ENCODE measurements at regions not wholly inside any gene's neighbourhood (a gene's known extent, or its start where the extent isn't known, plus 50 kb on each side); places are given as distances from the start of the nearest gene placed in this dataset.

DNA sequence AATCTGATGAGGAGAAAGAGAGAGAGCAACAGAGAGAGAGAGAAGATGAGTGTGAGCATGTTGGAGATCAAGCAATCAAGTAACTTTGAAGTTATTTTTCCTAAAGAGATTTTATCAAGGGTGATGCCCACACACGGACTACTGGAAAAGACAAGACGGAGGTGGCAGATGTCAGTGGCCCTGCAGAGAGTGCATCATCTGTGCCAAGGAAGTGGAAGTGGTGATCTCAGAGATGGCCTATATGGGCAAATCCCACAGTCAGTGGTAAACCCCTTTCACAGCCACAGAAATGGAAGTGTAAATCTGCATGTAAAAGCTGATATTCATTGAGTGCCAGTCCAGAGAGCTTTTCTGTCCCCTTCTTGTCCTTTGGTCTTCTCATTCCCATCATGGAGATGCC lies 577.2 kb upstream of the AADAT start:
- intact Hi-C loops (cut with DNase I) = no loop called here
- Histone ChIP-seq H3K27me3 (ENCODE audit: control insufficient read depth, insufficient read depth, low read length) (no peaks in the 10 kb centered on the region), H3K9me3 (ENCODE audit: control insufficient read depth in 2 of 3, insufficient read depth in 1 of 3, low read length in 3 of 3) (no peaks in the 10 kb centered on the region), H3K9ac (ENCODE audit: low read length in 3 of 3) (no peak overlapping the region), H3K27ac (ENCODE audit: low read depth in 2 of 2, low read length in 2 of 2) (no peak overlapping the region), H3K4me3 (ENCODE audit: low read length in 3 of 3) (no peak overlapping the region), H3K36me3 (ENCODE audit: control insufficient read depth in 2 of 3, insufficient read depth in 3 of 3, low read length in 3 of 3) (no peaks in the 10 kb centered on the region), H3K4me1 (ENCODE audit: control insufficient read depth in 2 of 3, insufficient read depth in 2 of 3, low read depth in 1 of 3, low read length in 3 of 3) (no peaks in the 10 kb centered on the region)
- TF ChIP-seq, protein P1, sequence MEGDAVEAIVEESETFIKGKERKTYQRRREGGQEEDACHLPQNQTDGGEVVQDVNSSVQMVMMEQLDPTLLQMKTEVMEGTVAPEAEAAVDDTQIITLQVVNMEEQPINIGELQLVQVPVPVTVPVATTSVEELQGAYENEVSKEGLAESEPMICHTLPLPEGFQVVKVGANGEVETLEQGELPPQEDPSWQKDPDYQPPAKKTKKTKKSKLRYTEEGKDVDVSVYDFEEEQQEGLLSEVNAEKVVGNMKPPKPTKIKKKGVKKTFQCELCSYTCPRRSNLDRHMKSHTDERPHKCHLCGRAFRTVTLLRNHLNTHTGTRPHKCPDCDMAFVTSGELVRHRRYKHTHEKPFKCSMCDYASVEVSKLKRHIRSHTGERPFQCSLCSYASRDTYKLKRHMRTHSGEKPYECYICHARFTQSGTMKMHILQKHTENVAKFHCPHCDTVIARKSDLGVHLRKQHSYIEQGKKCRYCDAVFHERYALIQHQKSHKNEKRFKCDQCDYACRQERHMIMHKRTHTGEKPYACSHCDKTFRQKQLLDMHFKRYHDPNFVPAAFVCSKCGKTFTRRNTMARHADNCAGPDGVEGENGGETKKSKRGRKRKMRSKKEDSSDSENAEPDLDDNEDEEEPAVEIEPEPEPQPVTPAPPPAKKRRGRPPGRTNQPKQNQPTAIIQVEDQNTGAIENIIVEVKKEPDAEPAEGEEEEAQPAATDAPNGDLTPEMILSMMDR (IDR thresholded peaks at IDR 0.05; ENCODE audit: borderline replicate concordance, extremely low read depth, insufficient read depth) = no peak
- no peak for DNase-seq
- no peak for FAIRE-seq

DNA sequence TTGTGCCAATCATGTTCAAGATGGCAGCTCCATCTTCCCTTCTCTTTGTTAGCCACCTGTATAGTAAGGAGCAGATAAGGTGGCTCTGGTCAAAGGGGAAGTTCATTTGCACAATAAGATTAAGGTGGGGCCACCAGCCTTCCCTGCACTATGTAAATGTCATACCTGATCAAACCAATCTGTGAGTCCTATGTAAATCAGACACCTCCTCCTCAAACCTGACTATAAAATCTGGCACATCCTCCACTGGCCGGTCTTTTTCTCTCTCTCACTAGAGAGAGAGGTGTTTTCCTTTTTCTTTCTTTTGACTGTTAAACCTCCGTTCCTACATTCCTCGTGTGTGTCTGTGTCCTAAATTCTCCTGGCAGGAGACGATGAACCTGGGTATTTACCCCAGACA lies 572.5 kb upstream of the AADAT start:
- DNase-seq = no peak
- intact Hi-C loops (cut with DNase I) = no loop called here
- no peaks in the 10 kb centered on the region for H3K27me3 ChIP-seq (ENCODE audit: control insufficient read depth, insufficient read depth, low read length)
- H3K4me1 ChIP-seq (ENCODE audit: control insufficient read depth in 2 of 3, insufficient read depth in 2 of 3, low read depth in 1 of 3, low read length in 3 of 3) = no peaks in the 10 kb centered on the region
- FAIRE-seq = no peak
- no peaks in the 10 kb centered on the region for H3K9me3 ChIP-seq (ENCODE audit: control insufficient read depth in 2 of 3, insufficient read depth in 1 of 3, low read length in 3 of 3)
- no peak overlapping the region for H3K4me3 ChIP-seq (ENCODE audit: low read length in 3 of 3)
- H3K27ac ChIP-seq (ENCODE audit: low read depth in 2 of 2, low read length in 2 of 2) = no peak overlapping the region
- TF ChIP-seq, protein P1 (IDR thresholded peaks at IDR 0.05; ENCODE audit: borderline replicate concordance, extremely low read depth, insufficient read depth) = no peak
- no peaks in the 10 kb centered on the region for H3K36me3 ChIP-seq (ENCODE audit: control insufficient read depth in 2 of 3, insufficient read depth in 3 of 3, low read length in 3 of 3)
- no peak overlapping the region for H3K9ac ChIP-seq (ENCODE audit: low read length in 3 of 3)

DNA sequence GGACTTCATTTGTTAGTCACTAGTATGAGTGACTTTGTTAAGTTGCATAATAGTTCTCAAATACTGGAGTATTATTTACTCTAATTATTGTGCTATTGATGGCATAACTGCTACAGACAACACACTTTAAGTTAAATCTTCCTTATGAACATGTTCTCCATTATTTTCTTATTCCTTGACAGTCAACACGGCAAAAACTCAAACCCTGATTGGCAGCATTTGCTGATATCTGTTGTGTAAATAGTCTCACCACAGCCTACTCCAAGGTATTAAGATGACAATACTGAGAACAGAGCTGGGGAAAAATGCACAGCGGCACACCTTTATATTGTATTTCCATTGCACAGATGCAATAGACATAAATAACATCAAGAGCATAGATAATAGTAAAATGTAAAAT lies 568.0 kb upstream of the AADAT start:
- FAIRE-seq (no peak), DNase-seq (no peak)
- no peak overlapping the region for H3K4me3 ChIP-seq (ENCODE audit: low read length in 3 of 3)
- no peaks in the 10 kb centered on the region for H3K27me3 ChIP-seq (ENCODE audit: control insufficient read depth, insufficient read depth, low read length)
- no peak overlapping the region for H3K9ac ChIP-seq (ENCODE audit: low read length in 3 of 3)
- H3K27ac ChIP-seq (ENCODE audit: low read depth in 2 of 2, low read length in 2 of 2) = no peak overlapping the region
- intact Hi-C loops (cut with DNase I) = no loop called here
- TF ChIP-seq, protein P1 (IDR thresholded peaks at IDR 0.05; ENCODE audit: borderline replicate concordance, extremely low read depth, insufficient read depth) = no peak
- no peaks in the 10 kb centered on the region for H3K36me3 ChIP-seq (ENCODE audit: control insufficient read depth in 2 of 3, insufficient read depth in 3 of 3, low read length in 3 of 3)
- no peaks in the 10 kb centered on the region for H3K9me3 ChIP-seq (ENCODE audit: control insufficient read depth in 2 of 3, insufficient read depth in 1 of 3, low read length in 3 of 3)
- H3K4me1 ChIP-seq (ENCODE audit: control insufficient read depth in 2 of 3, insufficient read depth in 2 of 3, low read depth in 1 of 3, low read length in 3 of 3) = no peaks in the 10 kb centered on the region

DNA sequence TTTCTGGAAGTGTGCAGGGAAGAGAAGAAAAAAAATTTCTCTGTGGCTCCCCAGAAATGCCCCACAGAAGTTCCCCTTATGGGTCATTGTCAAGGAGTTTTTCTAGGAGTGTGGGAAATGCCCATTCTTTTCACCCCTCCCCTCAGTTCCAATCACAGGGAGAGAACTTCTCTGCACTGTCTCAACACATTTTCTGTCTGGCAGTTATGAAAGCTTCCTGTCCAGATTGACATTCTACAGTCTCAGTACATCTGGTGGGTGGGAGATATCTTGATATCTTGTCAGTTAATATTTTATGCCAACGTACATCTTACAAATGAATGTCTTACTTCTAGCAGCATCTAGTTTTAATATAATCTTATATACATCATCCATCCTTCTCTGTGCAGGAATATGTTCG lies 566.8 kb upstream of the AADAT start:
- Histone ChIP-seq H3K4me3 (ENCODE audit: low read length in 3 of 3) (no peak overlapping the region), H3K4me1 (ENCODE audit: control insufficient read depth in 2 of 3, insufficient read depth in 2 of 3, low read depth in 1 of 3, low read length in 3 of 3) (no peaks in the 10 kb centered on the region), H3K27ac (ENCODE audit: low read depth in 2 of 2, low read length in 2 of 2) (no peak overlapping the region), H3K9ac (ENCODE audit: low read length in 3 of 3) (no peak overlapping the region), H3K9me3 (ENCODE audit: control insufficient read depth in 2 of 3, insufficient read depth in 1 of 3, low read length in 3 of 3) (no peaks in the 10 kb centered on the region), H3K36me3 (ENCODE audit: control insufficient read depth in 2 of 3, insufficient read depth in 3 of 3, low read length in 3 of 3) (no peaks in the 10 kb centered on the region), H3K27me3 (ENCODE audit: control insufficient read depth, insufficient read depth, low read length) (no peaks in the 10 kb centered on the region)
- no peak for FAIRE-seq
- DNase-seq = no peak
- TF ChIP-seq, protein P1 (IDR thresholded peaks at IDR 0.05; ENCODE audit: borderline replicate concordance, extremely low read depth, insufficient read depth) = no peak
- intact Hi-C loops (cut with DNase I) = no loop called here

Data from kidney (tissue), 13 donors.